ENCODE measurements at regions not wholly inside any gene's neighbourhood (a gene's known extent, or its start where the extent isn't known, plus 50 kb on each side); places are given as distances from the start of the nearest gene placed in this dataset.

- H3K27ac ChIP-seq (ENCODE audit: control insufficient read depth, insufficient read depth, low read length) = no peak overlapping the region
- dilution Hi-C loops (cut with MboI; ENCODE audit: extremely low pct_ligation_motif_present, low sequenced_read_pairs) = no loop called here
- H3K9me1 ChIP-seq (ENCODE audit: control insufficient read depth, extremely low read depth, insufficient read depth, low read length) = no peaks in the 10 kb centered on the region
- H3K9me3 ChIP-seq (ENCODE audit: control insufficient read depth, low read depth, low read length) = no peaks in the 10 kb centered on the region
- H3K79me2 ChIP-seq (ENCODE audit: control insufficient read depth, insufficient read depth, low read length) = no peaks in the 10 kb centered on the region
- no peaks in the 10 kb centered on the region for H3K36me3 ChIP-seq (ENCODE audit: control insufficient read depth in 2 of 2, extremely low read depth in 1 of 2, insufficient read depth in 2 of 2, low read length in 2 of 2)
- no peak overlapping the region for H2AFZ ChIP-seq (ENCODE audit: control insufficient read depth, low read length)
- TF ChIP-seq EZH2 (IDR thresholded peaks at IDR 0.05; ENCODE audit: low read length) = no peak
- no peak for TF ChIP-seq CTCF (optimal IDR thresholded peaks at IDR 0.05 in 1 of 3, IDR thresholded peaks at IDR 0.05 in 1 of 3, conservative IDR thresholded peaks at IDR 0.05 in 1 of 3; ENCODE audit: extremely low read depth in 1 of 3, insufficient read depth in 2 of 3, low read length in 3 of 3)
- H3K9ac ChIP-seq (ENCODE audit: control insufficient read depth, extremely low read depth, insufficient read depth, low read length) = no peak overlapping the region
- H3K27me3 ChIP-seq (ENCODE audit: control insufficient read depth, extremely low read depth, insufficient read depth, low read length) = no peaks in the 10 kb centered on the region
- H3K4me1 ChIP-seq (ENCODE audit: control insufficient read depth, extremely low read depth, insufficient read depth, low read length) = no peaks in the 10 kb centered on the region
- H3K4me2 ChIP-seq (ENCODE audit: control insufficient read depth, extremely low read depth, insufficient read depth, low read depth, low read length) = no peak overlapping the region
- DNase-seq (ENCODE audit: low read depth, low spot score) = no peak
- H4K20me1 ChIP-seq (ENCODE audit: control insufficient read depth, extremely low read depth, insufficient read depth, low read length) = no peaks in the 10 kb centered on the region
- FAIRE-seq = no peak
- H3K4me3 ChIP-seq (ENCODE audit: control insufficient read depth in 2 of 3, extremely low read depth in 1 of 3, insufficient read depth in 2 of 3, low read depth in 1 of 3, low read length in 3 of 3) = no peak overlapping the region
Measured at GRCh38 chr2:52084759-52085158, 1052.8 kb upstream of the NRXN1 start.

GRCh38 chr2:52083214-52083613 lies 1051.3 kb upstream of the NRXN1 start:
- no peaks in the 10 kb centered on the region for H3K27me3 ChIP-seq (ENCODE audit: control insufficient read depth, extremely low read depth, insufficient read depth, low read length)
- no peaks in the 10 kb centered on the region for H3K79me2 ChIP-seq (ENCODE audit: control insufficient read depth, insufficient read depth, low read length)
- no peak overlapping the region for H3K27ac ChIP-seq (ENCODE audit: control insufficient read depth, insufficient read depth, low read length)
- dilution Hi-C loops (cut with MboI; ENCODE audit: extremely low pct_ligation_motif_present, low sequenced_read_pairs) = no loop called here
- H3K4me2 ChIP-seq (ENCODE audit: control insufficient read depth, extremely low read depth, insufficient read depth, low read depth, low read length) = no peak overlapping the region
- H3K36me3 ChIP-seq (ENCODE audit: control insufficient read depth in 2 of 2, extremely low read depth in 1 of 2, insufficient read depth in 2 of 2, low read length in 2 of 2) = no peaks in the 10 kb centered on the region
- no peaks in the 10 kb centered on the region for H3K9me1 ChIP-seq (ENCODE audit: control insufficient read depth, extremely low read depth, insufficient read depth, low read length)
- FAIRE-seq (no peak), DNase-seq (ENCODE audit: low read depth, low spot score) (no peak)
- H3K4me1 ChIP-seq (ENCODE audit: control insufficient read depth, extremely low read depth, insufficient read depth, low read length) = no peaks in the 10 kb centered on the region
- no peak overlapping the region for H3K4me3 ChIP-seq (ENCODE audit: control insufficient read depth in 2 of 3, extremely low read depth in 1 of 3, insufficient read depth in 2 of 3, low read depth in 1 of 3, low read length in 3 of 3)
- H3K9ac ChIP-seq (ENCODE audit: control insufficient read depth, extremely low read depth, insufficient read depth, low read length) = no peak overlapping the region
- no peaks in the 10 kb centered on the region for H3K9me3 ChIP-seq (ENCODE audit: control insufficient read depth, low read depth, low read length)
- TF ChIP-seq EZH2 (IDR thresholded peaks at IDR 0.05; ENCODE audit: low read length) (no peak), CTCF (optimal IDR thresholded peaks at IDR 0.05 in 1 of 3, IDR thresholded peaks at IDR 0.05 in 1 of 3, conservative IDR thresholded peaks at IDR 0.05 in 1 of 3; ENCODE audit: extremely low read depth in 1 of 3, insufficient read depth in 2 of 3, low read length in 3 of 3) (no peak)
- H4K20me1 ChIP-seq (ENCODE audit: control insufficient read depth, extremely low read depth, insufficient read depth, low read length) = no peaks in the 10 kb centered on the region
- H2AFZ ChIP-seq (ENCODE audit: control insufficient read depth, low read length) = no peak overlapping the region
